HTR-8/SVneo (cell line): ENCODE measurements at regions not wholly inside any gene's neighbourhood (a gene's known extent, or its start where the extent isn't known, plus 50 kb on each side); places are given as distances from the start of the nearest gene placed in this dataset.
"Not testable (repeated sequence)": the region's sequence is repeated elsewhere in the genome, so short reads cannot be mapped to it uniquely, and the experiment has no call there.

Experiments used
- DNase-seq: peaks from one replicate; pipeline ENCODE4 v3.0.0; 2011; ENCODE audit warnings: low spot score, mixed read lengths; ENCODE audit not compliant: insufficient read length
- FAIRE-seq: peaks from 2 replicates; lab custom pipeline; 2011; peaks lifted over from hg19 to GRCh38; lab: Jason Lieb, UNC

DNA sequence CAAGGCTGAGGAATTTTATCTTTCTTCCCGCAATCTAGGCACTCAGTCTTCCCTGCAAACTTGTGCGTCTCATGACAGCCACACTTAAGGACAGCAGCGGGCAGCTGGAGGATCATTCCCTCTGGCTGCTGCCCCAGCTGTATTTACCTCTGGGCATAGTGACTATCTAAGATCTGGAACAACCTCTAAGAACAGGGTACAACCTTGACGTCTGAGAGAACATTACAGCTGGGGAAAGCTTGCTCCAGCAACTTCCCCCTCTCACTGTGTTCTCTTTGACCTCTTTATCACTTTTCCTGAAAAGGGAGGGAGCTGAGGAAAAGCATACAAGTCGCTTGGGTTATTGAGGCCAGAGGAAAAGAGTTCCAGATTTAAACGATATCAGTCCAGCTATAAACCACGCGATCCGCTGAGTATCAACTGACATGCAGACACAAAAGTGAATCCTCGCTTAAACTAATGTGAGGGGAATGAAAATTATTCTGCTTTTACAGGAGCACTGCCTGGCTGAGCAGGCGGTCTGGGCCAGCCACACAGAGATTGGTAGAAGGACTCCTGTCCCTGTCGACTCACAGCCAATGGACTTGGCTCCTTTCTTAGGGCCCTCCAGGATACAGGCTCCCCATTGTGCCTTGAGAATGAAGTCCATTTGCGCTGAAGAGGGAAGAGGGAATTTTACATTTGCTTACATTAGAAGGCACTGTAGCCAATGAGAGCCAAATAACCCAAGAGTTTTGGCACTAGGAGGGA, 153.3 kb downstream of the QRSL1 start:
- FAIRE-seq (no peak), DNase-seq (no peak)

DNA sequence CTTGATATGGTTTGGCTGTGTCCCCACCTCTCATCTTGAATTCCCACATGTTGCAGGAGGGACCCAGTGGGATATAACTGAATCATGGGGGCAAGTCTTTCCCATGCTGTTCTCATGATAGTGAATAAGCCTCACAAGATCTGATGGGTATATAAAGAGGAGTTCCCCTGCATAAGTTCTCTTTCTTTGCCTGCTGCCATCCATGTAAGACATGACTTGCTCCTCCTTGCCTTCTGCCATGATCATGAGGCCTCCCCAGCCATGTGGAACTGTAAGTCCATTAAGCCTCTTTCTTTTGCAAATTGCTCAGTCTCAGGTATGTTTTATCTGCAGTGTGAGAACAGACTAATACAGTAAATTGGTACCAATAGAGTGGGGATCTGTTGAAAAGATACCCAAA, 150.2 kb downstream of the QRSL1 start:
- FAIRE-seq, DNase-seq: not testable (repeated sequence)

DNA sequence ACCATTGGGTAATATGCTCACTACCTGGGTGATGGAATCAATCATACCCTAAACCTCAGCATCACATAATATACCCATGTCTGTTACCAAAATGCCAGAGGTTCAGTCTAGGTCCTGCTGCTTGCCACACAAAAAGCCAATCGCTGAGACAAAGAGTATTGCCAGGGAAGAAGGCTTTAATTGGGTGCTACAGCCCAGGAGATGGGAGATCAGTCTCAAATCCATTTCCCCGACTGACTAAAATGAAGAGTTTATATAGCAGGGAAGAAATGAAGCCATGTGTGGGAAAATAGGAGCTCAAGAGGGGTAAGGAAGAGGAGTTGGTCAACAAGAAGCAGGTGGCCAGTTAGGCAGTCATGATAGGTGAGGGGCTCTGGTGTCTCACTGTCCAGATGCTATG, 149.6 kb downstream of the QRSL1 start:
- FAIRE-seq (no peak), DNase-seq (no peak)

- no peak for FAIRE-seq
- DNase-seq = no peak
Measured at GRCh38 chr6:106773996-106774629, 144.7 kb downstream of the QRSL1 start.

DNA sequence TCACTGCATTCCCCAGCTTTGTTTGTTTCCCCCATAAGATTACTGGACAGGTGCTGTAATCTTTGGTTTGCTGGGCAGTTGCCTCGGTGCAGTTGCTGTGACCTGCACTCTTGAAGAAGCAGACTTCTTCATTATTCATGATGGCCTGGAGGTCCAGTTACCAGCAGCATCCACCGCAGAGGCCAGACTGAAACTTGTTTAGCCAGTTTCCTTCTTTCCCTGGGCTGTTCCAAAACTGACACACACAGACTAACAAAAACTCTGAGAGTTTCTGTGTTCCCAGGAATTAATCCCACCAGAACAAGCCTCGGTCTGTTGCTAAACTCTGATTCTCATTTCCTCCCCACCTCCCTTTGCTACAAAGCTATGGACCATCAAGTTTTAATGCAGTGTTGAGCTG, 144.1 kb downstream of the QRSL1 start:
- FAIRE-seq = no peak
- no peak for DNase-seq

DNA sequence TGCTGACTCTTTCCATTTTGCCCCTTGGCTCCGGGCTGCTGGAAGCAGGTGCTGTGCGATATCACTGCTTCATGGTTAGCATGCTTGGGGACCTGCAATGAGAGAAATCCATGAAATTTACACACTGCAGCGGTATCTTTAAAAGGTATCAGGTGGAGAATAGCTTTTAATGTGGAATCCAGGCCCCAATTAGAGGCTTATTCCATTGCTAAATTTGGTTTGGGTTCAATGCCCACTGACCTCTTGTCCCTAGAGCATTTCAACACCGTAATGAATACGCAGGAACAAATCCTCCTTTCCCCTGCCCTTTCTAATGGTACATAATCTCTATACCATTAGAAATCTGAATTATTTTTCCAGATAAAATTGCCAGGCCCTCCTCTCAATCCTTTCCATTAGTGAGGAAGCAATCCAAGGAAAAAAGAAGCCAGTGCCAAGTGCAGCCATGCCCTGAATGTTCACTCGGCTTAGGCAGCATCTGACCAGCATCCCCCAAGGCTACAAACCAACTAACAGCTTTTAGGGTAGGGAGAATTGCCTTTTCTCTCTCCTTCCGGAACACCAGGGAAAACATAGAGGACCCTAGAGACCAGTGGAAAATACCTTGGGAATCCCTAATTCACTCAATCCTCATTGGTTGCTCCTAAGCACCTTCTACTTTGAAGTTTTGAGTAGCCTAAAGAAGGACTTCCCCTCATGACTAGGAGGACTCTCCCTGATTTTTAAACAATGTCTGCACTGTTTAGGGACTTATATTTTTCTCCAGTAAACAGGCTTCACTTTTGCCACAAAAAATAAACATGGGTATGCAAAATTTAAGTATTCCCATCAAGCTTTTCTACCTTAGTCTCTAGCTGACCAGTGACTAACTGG, 143.1 kb downstream of the QRSL1 start:
- FAIRE-seq (no peak), DNase-seq (no peak)

- FAIRE-seq (no peak), DNase-seq (no peak)
Measured at GRCh38 chr6:106771822-106772221, 142.4 kb downstream of the QRSL1 start.

DNA sequence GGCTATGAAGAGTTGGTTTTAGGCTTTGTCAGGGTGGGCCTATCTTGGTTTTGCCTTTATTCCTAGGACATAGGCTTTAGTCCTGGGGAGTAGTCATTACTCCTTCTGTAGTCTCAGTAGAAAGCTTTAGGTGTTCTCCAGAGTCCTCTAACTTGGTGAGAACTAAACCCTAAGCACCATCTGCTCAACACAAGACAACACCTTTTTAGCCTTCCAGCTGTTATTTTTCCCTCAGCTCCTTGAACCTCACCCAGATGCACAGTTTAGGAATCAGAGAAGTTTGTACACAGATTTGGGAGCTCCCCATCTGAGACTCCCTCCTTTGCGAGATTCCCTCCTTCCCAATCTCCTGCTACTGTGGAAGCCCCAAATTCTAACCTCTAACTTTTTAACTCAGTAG, 141.3 kb downstream of the QRSL1 start:
- no peak for FAIRE-seq
- no peak for DNase-seq

GRCh38 chr6:106770081-106770480, 140.7 kb downstream of the QRSL1 start:
- DNase-seq (no peak), FAIRE-seq (no peak)

DNA sequence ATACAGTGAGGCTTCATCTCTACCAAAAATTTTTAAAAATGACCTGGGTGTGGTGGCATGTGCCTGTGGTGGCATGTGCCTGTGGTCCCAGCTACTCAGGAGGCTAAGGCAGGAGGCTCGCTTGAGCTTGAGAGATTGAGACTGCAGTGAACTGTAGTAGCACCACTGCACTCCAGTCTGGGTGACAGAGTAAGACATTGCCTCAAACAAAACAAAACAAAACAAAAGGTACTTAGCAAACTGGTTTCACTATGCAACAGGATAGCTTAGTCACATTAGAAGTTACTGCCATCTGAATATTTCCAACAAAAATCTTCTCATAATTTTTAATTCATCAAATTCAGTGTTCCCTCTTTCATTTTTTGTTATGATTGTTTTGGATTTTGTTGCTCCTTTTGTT, 137.9 kb downstream of the QRSL1 start:
- FAIRE-seq (no peak), DNase-seq (no peak)

DNA sequence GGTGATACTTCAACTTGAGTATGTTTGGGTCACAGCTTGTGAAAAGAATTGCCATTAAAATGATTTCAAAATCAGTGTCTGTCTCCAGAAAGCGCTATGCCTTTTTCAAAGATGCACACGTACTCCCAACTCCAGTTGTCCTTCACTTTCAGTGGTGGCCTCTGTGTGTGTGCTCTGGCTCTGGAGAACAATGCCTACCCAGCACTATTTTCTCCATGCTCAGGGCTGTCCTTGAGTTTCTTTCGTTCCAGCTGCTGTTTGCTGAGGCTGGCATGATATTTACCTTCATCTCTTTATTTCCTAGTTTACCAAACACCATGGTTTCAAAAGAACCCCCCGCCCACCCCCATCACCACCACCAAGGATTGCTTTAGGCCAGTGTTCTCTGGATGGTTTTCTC, 136.8 kb downstream of the QRSL1 start:
- DNase-seq (no peak), FAIRE-seq (no peak)

GRCh38 chr6:106765496-106765895, 136.1 kb downstream of the QRSL1 start:
- FAIRE-seq = no peak
- no peak for DNase-seq

DNA sequence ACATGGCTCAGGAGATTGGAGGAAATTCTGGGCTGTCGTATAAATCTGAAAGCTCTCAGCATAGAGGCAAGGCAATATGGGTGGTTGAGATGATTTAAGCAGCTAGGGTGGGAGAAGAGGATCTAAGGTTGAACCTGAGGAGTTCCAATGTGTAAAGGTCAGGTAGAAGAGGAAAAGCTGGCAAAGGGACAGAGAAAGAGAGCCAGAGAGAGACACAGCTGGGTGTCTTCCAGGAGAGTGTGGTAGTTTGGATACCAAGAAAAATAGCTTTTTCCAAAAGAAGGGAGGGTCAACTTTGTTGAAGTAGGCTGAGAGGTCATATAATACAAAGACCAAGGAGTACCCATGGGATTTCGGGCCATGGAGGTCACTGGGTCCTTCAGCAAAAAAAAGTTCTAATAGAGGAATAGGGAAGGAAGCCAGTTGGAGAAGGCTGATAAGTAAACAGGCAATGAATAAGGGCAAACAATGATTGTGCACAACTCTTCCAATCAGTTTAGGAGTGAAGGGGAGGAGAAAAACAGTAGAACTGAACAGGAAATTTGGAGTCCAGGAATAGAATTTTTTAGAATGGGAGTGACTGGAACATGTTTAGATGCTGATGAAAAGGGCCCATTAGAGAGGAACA, 135.1 kb downstream of the QRSL1 start:
- DNase-seq (no peak), FAIRE-seq (no peak)

DNA sequence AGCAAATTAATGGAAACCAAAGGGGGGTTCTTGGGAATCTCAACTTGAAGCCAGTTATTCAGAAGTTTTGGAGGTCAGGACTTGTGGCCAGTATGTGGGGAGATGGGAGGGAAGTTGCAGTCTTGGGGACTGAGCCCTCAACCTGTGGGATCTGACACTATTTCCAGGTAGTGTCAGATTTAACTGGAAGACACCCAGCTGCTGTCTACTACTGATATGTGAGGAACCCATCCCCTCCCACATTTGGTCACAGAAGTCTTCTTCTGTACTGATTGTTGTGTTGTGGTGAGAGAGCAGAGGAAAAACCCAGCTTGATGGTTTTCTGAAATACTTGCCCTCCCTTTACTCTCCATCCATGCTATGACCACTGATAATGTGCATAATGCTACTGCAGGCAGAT, 134.0 kb downstream of the QRSL1 start:
- no peak for FAIRE-seq
- no peak for DNase-seq

DNA sequence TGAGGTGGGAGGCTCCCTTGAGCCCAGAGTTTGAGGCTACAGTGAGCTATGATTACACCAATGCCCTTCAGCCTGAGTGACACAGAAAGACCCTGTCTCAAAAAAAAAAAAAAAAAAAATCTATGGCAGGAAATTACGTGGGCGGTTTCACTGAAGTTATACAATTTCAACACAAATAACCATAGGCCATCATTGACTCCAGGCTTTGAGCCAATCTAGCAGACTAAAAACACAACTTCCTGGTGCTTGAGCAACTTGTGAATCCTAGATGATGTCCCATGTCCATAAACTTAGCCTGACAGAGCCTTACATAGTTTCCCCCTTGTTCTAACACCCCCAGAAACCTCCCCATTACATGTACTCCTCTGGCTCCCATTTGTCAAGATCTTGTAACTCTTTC, 131.8 kb downstream of the QRSL1 start:
- no peak for DNase-seq
- no peak for FAIRE-seq

DNA sequence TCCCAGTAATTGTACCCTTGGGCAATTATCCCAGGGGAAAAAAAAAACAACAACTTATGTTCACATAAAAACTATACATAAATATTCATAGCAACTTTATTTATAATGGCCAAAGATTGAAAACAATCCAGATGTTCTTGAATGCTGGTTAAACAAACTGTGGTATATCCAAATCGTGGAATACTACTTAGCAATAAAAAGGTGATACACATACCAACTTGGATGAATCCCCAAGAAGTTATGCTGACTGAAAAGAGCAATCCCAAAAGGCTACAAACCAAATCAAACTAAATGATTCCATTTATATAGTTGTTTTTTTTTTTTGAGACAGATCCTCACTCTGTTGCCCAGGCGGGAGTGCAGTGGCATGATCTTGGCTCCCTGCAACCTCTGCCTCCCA, 129.7 kb downstream of the QRSL1 start:
- DNase-seq (no peak), FAIRE-seq (no peak)

- DNase-seq (no peak), FAIRE-seq (no peak)
Measured at GRCh38 chr6:106757722-106758467, 128.5 kb downstream of the QRSL1 start.

- FAIRE-seq (no peak), DNase-seq (no peak)
Measured at GRCh38 chr6:106757267-106757666, 127.9 kb downstream of the QRSL1 start.

- DNase-seq = no peak
- no peak for FAIRE-seq
Measured at GRCh38 chr6:106754215-106754614, 124.8 kb downstream of the QRSL1 start.

DNA sequence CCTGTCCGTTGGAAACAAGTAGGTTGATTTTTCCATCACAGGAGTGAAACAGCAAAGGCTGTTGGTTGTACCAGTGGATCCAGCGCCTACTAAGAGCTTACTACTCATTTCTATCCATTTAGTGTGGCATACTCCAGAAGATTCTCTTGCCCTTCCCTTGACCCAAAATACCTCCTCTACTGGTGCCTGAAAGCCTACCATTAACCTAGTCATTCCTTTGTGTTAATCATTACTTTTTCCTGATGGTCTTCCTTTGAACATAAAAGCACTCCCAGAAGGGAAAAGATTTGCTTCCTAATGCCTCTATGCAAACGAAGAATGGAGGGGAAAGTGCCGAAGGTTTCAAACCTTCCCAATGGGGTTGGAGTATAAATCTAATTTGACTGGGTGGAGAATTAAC, 123.3 kb downstream of the QRSL1 start:
- no peak for FAIRE-seq

More for the DNA sequence above, 123.3 kb downstream of the QRSL1 start:
- DNase-seq = no peak
